ENCODE measurements at regions not wholly inside any gene's neighbourhood (a gene's known extent, or its start where the extent isn't known, plus 50 kb on each side); places are given as distances from the start of the nearest gene placed in this dataset.
"Not testable (repeated sequence)": the region's sequence is repeated elsewhere in the genome, so short reads cannot be mapped to it uniquely, and the experiment has no call there.

DNA sequence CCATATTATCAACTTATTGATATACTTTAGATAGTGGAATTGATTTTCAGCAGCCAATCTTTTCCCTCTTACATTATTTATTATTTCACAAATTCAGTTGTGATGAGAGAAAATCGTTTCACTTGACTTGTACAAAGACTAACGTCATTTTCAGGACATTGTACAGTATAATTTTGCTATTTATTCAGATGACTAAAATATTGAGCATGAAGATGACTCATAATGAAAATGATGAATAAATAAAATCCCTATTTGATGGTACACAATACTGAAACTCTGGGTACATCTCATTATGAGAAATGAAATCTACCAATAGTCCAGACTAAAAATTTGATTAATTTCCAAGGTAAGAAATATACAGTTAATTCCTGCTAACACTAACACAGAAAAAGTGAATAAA is 316.4 kb downstream of the CCDC74A start:
- TF ChIP-seq POLR2AphosphoS5 (IDR thresholded peaks at IDR 0.05; ENCODE audit: low read depth, low read length); TAF1 (IDR thresholded peaks at IDR 0.05; ENCODE audit: borderline replicate concordance, low read depth, low read length); POLR2A (IDR thresholded peaks at IDR 0.05; ENCODE audit: low read depth, low read length): not testable (repeated sequence)
